ENCODE measurements at regions not wholly inside any gene's neighbourhood (a gene's known extent, or its start where the extent isn't known, plus 50 kb on each side); places are given as distances from the start of the nearest gene placed in this dataset.
"Not testable (repeated sequence)": the region's sequence is repeated elsewhere in the genome, so short reads cannot be mapped to it uniquely, and the experiment has no call there.

DNA sequence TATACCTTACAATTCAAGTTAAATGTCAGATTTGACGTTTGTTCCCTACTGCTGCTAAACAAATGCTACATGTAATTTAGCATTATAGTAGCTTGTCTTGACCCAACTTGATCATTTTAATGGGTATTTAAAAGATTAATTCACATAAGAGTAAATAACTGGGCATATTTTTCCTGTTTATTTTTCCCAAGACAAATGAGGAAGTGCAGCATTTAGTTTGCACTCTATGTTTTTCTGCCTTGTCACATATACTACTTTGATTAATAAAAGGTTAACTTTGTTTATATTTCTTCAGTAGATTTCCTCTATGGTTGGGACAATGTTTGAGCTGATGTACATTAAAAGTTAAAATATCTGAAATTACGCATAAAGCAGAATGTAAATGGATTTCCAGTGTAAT, 641.8 kb downstream of the PRR16 start:
- no peak overlapping the region for H3K27ac Mint-ChIP-seq (ENCODE audit: unreplicated experiment)
- H3K9me3 Mint-ChIP-seq (ENCODE audit: unreplicated experiment), result peaks cover 1% of the 10 kb centered on the region
- H3K27me3 Mint-ChIP-seq (ENCODE audit: unreplicated experiment), result no peaks in the 10 kb centered on the region
- no peaks in the 10 kb centered on the region for H3K36me3 Mint-ChIP-seq (ENCODE audit: unreplicated experiment)
- no peaks in the 10 kb centered on the region for H3K4me1 Mint-ChIP-seq (ENCODE audit: low read depth, unreplicated experiment)
- no peak overlapping the region for H3K4me3 Mint-ChIP-seq (ENCODE audit: unreplicated experiment)
- no peak for DNase-seq
- TF ChIP-seq, protein P1, sequence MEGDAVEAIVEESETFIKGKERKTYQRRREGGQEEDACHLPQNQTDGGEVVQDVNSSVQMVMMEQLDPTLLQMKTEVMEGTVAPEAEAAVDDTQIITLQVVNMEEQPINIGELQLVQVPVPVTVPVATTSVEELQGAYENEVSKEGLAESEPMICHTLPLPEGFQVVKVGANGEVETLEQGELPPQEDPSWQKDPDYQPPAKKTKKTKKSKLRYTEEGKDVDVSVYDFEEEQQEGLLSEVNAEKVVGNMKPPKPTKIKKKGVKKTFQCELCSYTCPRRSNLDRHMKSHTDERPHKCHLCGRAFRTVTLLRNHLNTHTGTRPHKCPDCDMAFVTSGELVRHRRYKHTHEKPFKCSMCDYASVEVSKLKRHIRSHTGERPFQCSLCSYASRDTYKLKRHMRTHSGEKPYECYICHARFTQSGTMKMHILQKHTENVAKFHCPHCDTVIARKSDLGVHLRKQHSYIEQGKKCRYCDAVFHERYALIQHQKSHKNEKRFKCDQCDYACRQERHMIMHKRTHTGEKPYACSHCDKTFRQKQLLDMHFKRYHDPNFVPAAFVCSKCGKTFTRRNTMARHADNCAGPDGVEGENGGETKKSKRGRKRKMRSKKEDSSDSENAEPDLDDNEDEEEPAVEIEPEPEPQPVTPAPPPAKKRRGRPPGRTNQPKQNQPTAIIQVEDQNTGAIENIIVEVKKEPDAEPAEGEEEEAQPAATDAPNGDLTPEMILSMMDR (IDR thresholded peaks at IDR 0.05; ENCODE audit: partially characterized antibody, unreplicated experiment), result no peak

DNA sequence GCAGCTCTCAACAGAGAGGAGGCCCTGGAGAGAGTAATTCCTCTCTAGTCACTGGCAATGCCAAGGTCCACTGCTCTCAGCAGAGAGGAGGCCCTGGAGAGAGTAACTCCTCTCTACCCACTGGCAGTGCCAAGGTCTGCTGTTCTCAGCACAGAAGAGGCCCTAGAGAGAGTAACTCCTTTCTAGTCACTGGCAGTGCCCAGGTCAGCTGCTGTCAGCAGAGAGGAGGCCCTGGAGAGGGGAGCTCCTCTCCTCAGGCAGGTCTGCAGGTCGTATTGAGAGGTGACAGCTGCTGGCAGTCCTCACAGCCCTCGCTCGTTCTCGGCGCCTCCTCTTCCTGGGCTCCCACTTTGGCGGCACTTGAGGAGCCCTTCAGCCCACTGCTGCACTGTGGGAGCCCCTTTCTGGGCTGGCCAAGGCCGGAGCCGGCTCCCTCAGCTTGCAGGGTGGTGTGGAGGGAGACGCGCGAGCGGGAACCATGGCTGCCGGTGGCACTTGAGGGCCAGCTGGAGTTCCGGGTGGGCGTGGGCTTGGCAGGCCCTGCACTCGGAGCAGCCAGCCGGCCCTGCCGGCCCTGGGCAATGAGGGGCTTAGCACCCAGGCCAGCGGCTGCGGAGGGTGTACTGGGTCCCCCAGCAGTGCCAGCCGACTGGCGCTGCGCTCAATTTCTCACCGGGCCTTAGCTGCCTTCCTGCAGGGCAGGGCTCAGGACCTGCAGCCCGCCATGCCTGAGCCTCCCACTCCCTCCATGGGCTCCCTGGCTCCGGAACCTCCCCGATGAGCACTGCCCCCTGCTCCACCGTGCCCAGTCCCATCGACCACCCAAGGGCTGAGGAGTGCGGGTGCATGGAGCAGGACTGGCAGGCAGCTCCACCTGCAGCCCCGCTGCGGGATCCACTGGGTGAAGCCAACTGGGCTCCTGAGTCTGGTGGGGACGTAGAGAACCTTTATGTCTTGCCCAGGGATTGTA, 642.9 kb downstream of the PRR16 start:
- DNase-seq; H3K4me1 Mint-ChIP-seq (ENCODE audit: low read depth, unreplicated experiment); H3K4me3 Mint-ChIP-seq (ENCODE audit: unreplicated experiment); H3K27ac Mint-ChIP-seq (ENCODE audit: unreplicated experiment); H3K36me3 Mint-ChIP-seq (ENCODE audit: unreplicated experiment); H3K9me3 Mint-ChIP-seq (ENCODE audit: unreplicated experiment); H3K27me3 Mint-ChIP-seq (ENCODE audit: unreplicated experiment): not testable (repeated sequence)

DNA sequence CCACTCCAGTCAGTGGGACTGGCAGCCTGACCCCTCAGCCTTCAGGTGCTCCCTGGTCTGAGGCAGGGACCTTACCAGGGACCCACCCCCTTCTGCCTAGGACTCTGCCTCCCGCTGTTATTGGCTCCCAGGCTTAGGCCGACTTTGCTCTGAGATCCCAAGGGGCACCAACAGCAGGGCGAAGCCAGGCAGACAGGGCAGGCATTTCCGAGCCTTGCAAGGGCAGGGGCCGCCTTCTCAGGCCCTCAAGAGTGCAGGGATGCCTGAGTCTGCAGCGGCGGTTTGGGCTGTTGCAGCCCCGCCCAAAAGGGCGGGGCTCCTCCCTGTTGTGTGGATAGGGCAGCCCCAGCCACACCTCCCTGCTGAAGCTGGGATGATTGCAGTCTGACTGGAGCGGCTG, 644.6 kb downstream of the PRR16 start:
- no peak overlapping the region for H3K27ac Mint-ChIP-seq (ENCODE audit: unreplicated experiment)
- H3K4me3 Mint-ChIP-seq (ENCODE audit: unreplicated experiment), result no peak overlapping the region
- no peaks in the 10 kb centered on the region for H3K4me1 Mint-ChIP-seq (ENCODE audit: low read depth, unreplicated experiment)
- DNase-seq, result no peak
- peaks cover 1% of the 10 kb centered on the region for H3K9me3 Mint-ChIP-seq (ENCODE audit: unreplicated experiment)
- TF ChIP-seq, protein P1 (IDR thresholded peaks at IDR 0.05; ENCODE audit: partially characterized antibody, unreplicated experiment), result no peak
- H3K27me3 Mint-ChIP-seq (ENCODE audit: unreplicated experiment), result no peaks in the 10 kb centered on the region
- no peaks in the 10 kb centered on the region for H3K36me3 Mint-ChIP-seq (ENCODE audit: unreplicated experiment)

DNA sequence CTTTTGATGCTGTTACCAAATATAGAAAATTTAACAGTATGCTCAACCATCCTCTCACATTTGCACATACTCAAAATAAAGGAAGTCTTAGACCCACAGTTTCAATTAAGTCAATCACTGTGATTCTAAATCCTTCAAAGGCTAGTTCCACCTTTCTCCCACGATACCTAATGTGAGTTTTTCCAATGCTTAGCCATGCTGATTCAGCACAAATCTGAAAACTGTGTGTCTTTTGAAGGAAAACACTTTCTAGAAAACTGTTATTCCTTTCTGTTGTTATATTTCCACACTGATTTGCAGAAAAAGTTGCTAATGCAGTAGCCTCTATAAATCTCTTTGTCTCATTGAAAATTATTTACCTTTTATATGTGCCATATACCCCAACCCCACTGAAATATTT, 645.7 kb downstream of the PRR16 start:
- no peaks in the 10 kb centered on the region for H3K4me1 Mint-ChIP-seq (ENCODE audit: low read depth, unreplicated experiment)
- DNase-seq, result no peak
- H3K27ac Mint-ChIP-seq (ENCODE audit: unreplicated experiment), result no peak overlapping the region
- H3K36me3 Mint-ChIP-seq (ENCODE audit: unreplicated experiment), result no peaks in the 10 kb centered on the region
- H3K27me3 Mint-ChIP-seq (ENCODE audit: unreplicated experiment), result no peaks in the 10 kb centered on the region
- peaks cover 1% of the 10 kb centered on the region for H3K9me3 Mint-ChIP-seq (ENCODE audit: unreplicated experiment)
- TF ChIP-seq, protein P1 (IDR thresholded peaks at IDR 0.05; ENCODE audit: partially characterized antibody, unreplicated experiment), result no peak
- H3K4me3 Mint-ChIP-seq (ENCODE audit: unreplicated experiment), result no peak overlapping the region

DNA sequence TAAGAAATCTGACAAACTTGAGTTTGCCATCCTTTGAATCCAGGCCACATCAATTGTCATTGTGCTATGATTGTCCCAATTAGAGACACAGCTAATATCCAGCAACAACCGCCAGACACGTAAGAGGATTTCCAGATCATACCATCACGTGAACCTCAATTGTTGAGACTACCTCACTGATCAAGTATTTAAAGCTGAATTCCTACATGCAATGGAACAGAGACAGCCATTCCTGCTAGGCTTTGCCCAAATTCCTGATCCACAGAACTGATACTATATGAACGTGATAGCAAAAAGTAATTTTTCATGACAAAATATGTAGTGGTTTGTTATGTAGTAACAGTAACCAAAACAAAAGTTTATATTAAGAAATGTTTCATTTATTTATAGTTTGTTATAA, 657.7 kb downstream of the PRR16 start:
- Mint-ChIP-seq H3K27me3 (ENCODE audit: unreplicated experiment) (no peaks in the 10 kb centered on the region), H3K9me3 (ENCODE audit: unreplicated experiment) (no peaks in the 10 kb centered on the region), H3K4me1 (ENCODE audit: low read depth, unreplicated experiment) (no peaks in the 10 kb centered on the region), H3K27ac (ENCODE audit: unreplicated experiment) (no peak overlapping the region), H3K4me3 (ENCODE audit: unreplicated experiment) (no peak overlapping the region), H3K36me3 (ENCODE audit: unreplicated experiment) (no peaks in the 10 kb centered on the region)
- TF ChIP-seq, protein P1 (IDR thresholded peaks at IDR 0.05; ENCODE audit: partially characterized antibody, unreplicated experiment), result no peak
- DNase-seq, result no peak

Measured in glutamatergic neuron (in vitro differentiated cells).